ENCODE measurements at regions not wholly inside any gene's neighbourhood (a gene's known extent, or its start where the extent isn't known, plus 50 kb on each side); places are given as distances from the start of the nearest gene placed in this dataset.

DNA sequence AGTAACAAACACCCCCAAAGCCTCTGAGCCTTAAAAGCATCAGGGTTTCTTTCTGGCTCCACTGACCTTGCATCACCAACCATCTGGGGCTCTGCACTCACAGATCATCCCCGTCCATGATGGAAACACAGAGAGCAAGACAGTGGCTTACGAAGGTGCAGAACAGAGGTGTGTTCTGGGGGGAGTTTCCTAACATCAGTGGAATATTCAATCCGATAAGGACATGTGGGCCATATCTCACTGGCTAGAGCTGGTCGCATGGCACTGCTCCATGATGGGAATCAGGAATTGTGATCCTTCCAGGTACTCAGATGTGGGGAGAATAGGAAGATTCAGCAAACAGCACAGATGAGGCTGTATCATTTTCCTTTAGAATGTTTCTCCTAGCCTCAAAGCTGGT, 457.2 kb downstream of the IRS2 start:
- Histone ChIP-seq H3K4me1 (ENCODE audit: low read depth) (no peaks in the 10 kb centered on the region), H3K27ac (no peak overlapping the region), H3K36me3 (no peaks in the 10 kb centered on the region), H3K27me3 (no peaks in the 10 kb centered on the region), H3K9me3 (ENCODE audit: low read depth) (no peaks in the 10 kb centered on the region), H3K4me3 (no peak overlapping the region)
- TF ChIP-seq, protein P1, sequence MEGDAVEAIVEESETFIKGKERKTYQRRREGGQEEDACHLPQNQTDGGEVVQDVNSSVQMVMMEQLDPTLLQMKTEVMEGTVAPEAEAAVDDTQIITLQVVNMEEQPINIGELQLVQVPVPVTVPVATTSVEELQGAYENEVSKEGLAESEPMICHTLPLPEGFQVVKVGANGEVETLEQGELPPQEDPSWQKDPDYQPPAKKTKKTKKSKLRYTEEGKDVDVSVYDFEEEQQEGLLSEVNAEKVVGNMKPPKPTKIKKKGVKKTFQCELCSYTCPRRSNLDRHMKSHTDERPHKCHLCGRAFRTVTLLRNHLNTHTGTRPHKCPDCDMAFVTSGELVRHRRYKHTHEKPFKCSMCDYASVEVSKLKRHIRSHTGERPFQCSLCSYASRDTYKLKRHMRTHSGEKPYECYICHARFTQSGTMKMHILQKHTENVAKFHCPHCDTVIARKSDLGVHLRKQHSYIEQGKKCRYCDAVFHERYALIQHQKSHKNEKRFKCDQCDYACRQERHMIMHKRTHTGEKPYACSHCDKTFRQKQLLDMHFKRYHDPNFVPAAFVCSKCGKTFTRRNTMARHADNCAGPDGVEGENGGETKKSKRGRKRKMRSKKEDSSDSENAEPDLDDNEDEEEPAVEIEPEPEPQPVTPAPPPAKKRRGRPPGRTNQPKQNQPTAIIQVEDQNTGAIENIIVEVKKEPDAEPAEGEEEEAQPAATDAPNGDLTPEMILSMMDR (IDR thresholded peaks at IDR 0.05; ENCODE audit: low read depth, low read length), result no peak
- no peak for DNase-seq (ENCODE audit: low read depth in 1 of 2, low spot score in 1 of 2)

DNA sequence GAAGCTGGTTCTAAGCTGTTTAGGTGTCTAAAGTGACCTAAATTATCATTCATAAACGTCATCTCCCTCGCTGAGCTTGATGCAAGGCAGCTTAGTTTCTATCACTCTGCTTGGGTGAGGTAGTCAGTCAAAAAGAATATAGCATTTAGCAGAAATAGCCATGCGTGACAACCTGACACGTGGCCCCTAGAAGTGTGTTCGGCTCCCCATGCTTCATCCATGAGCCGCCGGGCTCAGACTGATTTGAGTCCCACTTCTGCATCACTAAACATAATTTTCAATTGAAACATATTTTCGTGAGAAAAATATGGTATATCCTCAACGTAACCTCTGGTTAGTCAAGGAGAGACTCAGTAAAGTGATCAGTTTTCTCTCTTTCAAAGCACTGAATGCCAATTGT, 459.8 kb downstream of the IRS2 start:
- Histone ChIP-seq H3K4me3 (no peak overlapping the region), H3K27me3 (no peaks in the 10 kb centered on the region), H3K36me3 (no peaks in the 10 kb centered on the region), H3K9me3 (ENCODE audit: low read depth) (no peaks in the 10 kb centered on the region), H3K27ac (no peak overlapping the region), H3K4me1 (ENCODE audit: low read depth) (no peaks in the 10 kb centered on the region)
- no peak for DNase-seq (ENCODE audit: low read depth in 1 of 2, low spot score in 1 of 2)
- TF ChIP-seq, protein P1 (IDR thresholded peaks at IDR 0.05; ENCODE audit: low read depth, low read length), result no peak

DNA sequence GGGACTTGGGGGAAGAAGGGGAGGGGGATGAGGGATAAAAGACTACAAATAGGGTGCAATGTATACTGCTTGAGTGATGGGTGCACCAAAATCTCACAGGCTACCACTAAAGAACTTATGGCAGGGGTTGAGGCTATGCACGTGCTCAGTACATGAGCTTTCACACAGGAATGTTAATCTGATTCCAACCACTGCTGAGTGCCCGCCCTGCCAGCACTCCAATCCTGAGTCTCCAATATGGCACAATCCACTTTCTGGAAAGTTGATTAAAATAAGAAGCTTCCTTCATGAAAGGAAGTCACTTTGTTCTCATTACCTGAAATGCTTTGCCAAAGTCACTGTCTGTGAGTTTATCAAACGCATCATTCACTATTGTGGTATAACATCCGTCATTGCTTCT, 463.0 kb downstream of the IRS2 start:
- H3K9me3 ChIP-seq (ENCODE audit: low read depth), result no peaks in the 10 kb centered on the region
- H3K36me3 ChIP-seq, result no peaks in the 10 kb centered on the region
- TF ChIP-seq, protein P1 (IDR thresholded peaks at IDR 0.05; ENCODE audit: low read depth, low read length), result no peak
- DNase-seq (ENCODE audit: low read depth in 1 of 2, low spot score in 1 of 2), result no peak
- H3K27me3 ChIP-seq, result no peaks in the 10 kb centered on the region
- no peaks in the 10 kb centered on the region for H3K4me1 ChIP-seq (ENCODE audit: low read depth)
- no peak overlapping the region for H3K27ac ChIP-seq
- no peak overlapping the region for H3K4me3 ChIP-seq

DNA sequence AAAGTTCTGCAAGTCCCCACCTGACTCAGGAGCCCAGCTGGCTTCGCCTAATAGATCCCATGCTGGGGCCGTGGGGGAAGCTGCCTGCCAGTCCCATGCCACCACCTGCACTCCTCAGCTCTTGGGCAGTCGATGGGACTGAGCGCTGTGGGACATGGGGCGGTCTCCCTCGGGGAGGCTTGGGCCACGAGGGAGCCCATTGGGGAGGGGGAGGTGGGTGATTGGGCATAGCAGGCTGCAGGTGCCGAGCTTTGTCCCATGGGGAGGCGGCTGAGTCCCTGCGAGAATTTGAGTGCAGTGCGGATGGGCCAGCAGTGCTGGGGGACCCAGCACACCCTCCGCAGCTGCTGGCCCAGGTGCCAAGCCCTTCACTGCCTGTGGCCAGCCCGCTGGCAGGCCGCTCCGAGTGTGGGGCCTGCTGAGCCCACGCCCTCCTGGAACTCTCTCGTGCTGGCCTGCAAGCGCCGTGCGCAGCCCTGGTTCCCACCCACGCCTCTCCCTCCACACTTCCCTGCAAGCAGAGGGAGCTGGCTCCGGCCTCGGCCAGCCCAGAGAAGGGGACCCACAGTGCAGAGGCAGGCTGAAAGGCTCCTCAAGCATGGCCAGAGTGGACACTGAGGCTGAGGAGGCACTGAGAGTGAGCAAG, 467.3 kb downstream of the IRS2 start:
- TF ChIP-seq, protein P1 (IDR thresholded peaks at IDR 0.05; ENCODE audit: low read depth, low read length), result no peak
- no peak for DNase-seq (ENCODE audit: low read depth in 1 of 2, low spot score in 1 of 2)
- Histone ChIP-seq H3K4me3 (no peak overlapping the region), H3K9me3 (ENCODE audit: low read depth) (no peaks in the 10 kb centered on the region), H3K27me3 (no peaks in the 10 kb centered on the region), H3K27ac (no peak overlapping the region), H3K4me1 (ENCODE audit: low read depth) (no peaks in the 10 kb centered on the region), H3K36me3 (no peaks in the 10 kb centered on the region)

DNA sequence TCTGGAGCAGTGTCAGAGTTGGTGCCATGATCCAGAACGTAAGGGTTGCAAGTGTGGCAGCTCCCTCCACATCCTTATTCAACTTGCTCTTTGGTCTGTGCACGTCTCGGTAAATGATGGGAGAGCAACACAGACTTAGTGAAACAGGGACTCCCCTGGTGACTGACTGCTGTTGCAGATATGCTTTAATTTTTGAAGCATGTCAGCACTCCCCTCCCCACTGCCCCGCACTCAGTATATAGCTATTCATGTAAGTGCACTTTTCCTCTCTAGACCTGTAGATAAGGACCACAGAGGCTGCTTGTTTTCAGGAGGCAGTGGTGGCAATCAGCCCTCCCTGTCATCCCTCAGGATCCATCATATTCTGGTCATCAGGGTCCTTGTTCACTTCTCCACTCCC, 470.9 kb downstream of the IRS2 start:
- no peak overlapping the region for H3K4me3 ChIP-seq
- no peaks in the 10 kb centered on the region for H3K4me1 ChIP-seq (ENCODE audit: low read depth)
- H3K9me3 ChIP-seq (ENCODE audit: low read depth), result no peaks in the 10 kb centered on the region
- DNase-seq (ENCODE audit: low read depth in 1 of 2, low spot score in 1 of 2), result no peak
- no peaks in the 10 kb centered on the region for H3K27me3 ChIP-seq
- TF ChIP-seq, protein P1 (IDR thresholded peaks at IDR 0.05; ENCODE audit: low read depth, low read length), result no peak
- no peaks in the 10 kb centered on the region for H3K36me3 ChIP-seq
- H3K27ac ChIP-seq, result no peak overlapping the region
